GM18858 (cell line): ENCODE measurements at regions not wholly inside any gene's neighbourhood (a gene's known extent, or its start where the extent isn't known, plus 50 kb on each side); places are given as distances from the start of the nearest gene placed in this dataset.
"Not testable (repeated sequence)": the region's sequence is repeated elsewhere in the genome, so short reads cannot be mapped to it uniquely, and the experiment has no call there.

Experiments used
- ATAC-seq: cut with Tn5 transposase; IDR thresholded peaks from one replicate; pipeline ENCODE4 v1.9.1; 2021; ENCODE audit not compliant: unreplicated experiment

GRCh38 chrX:151042842-151043241 is 59.7 kb downstream of the HMGB3 start:
- no peak for ATAC-seq

DNA sequence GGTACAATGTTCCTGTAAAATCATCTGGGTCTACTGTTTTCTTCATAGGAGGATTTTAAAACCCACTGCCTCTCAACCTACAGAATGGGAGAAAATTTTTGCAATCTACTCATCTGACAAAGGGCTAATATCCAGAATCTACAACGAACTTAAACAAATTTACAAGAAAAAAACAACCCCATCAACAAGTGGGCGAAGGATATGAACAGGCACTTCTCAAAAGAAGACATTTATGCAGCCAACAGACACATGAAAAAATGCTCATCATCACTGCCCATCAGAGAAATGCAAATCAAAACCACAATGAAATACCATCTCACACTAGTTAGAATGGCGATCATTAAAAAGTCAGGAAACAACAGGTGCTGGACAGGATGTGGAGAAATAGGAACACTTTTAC is 83.2 kb downstream of the HMGB3 start:
- ATAC-seq = not testable (repeated sequence)

DNA sequence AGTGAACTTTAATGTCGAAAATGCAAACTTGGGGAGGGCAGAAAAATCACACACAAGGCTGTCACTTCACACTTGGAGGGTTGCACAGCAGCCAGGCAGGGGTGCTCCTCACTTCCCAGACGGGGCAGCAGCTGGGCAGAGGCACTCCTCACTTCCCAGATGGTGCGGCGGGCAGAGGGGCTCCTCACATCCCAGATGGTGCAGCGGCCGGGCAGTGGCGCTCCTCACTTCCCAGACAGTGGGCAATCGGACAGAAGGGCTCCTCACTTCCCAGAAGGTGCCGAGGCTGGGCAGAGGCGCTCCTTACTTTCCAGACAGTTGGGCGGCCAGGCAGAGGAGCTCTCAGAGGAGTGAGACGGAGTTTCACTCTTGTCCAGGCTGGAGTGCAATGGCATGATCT is 90.6 kb downstream of the HMGB3 start:
- no peak for ATAC-seq

DNA sequence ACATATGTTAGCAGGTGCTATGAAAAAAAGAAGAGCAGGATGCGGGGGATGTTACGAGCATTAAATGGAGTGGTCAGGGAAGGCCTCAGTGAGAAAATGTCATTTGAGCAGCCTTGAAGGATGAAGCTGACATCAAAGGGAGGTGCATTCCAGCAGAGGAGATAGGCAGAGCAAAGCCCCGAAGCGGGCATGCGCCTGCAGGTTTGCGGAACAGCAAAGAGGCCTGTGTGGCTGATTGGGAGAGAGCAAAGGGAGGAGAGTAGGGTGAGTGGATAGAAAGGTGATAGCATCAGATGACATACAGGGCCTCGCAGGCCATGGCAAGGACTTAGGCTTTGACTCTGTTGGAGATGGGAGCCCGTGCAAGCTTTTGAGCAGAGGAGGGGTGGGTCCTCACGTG is 95.4 kb upstream of the GPR50 start:
- no peak for ATAC-seq

- peak; percentile 79 for ATAC-seq
Measured at GRCh38 chrX:151082077-151082948, 94.1 kb upstream of the GPR50 start.

DNA sequence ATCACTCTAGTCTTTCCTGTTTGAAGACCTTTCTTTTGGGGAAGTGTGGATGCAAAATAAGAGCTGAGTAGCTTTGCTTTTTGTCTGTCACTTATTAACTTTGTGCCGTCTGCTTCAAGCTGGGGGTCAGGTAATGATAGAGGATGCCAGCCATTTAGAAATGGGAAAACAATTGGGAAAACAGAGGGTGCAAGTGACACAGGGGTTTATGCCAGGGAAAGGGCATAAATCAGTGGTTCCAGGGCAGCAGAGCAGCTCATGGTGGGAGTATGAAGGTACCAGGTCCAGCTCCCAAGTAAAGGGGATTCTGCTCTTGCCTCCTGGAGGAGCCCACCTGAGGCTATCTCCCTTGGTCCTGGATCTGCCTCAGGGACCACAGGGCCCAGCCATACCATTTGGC is 91.9 kb upstream of the GPR50 start:
- ATAC-seq = no peak

DNA sequence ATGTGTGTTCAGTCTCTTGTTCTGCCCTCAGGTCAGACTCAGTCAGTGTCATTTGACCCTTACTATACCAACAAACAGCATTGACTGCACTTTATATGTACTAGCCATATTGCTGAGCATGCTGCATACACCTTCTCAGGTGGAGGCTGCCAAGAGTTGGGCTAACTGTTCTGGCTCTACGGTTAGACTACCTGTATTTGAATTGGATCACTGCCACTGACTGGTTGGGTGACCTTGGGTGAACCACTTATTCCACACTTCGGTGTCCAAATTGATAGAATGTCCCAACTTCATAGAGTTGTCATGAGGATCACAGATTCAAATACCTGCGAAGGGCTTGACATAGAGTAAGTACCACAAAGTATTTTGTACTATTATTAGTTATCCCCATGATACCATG is 91.2 kb upstream of the GPR50 start:
- no peak for ATAC-seq

DNA sequence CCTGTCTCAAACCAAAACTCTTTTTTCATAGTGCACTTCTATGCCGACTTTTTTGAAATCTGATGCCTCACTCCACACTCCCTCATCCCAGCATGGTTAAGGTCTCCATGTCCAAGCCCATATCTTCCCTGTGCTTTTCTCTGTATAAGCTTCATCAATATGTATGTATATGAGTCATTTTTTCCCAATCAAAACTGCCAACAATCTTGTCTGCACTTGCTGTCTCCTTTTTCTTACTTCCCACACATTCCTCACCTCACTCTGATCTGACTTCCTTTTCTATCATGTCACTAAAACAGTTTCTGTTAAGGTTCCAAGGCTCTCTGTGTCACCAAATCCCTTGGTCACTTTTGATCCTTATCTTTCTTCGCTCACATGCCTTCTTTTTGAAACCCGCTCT is 88.2 kb upstream of the GPR50 start:
- no peak for ATAC-seq

DNA sequence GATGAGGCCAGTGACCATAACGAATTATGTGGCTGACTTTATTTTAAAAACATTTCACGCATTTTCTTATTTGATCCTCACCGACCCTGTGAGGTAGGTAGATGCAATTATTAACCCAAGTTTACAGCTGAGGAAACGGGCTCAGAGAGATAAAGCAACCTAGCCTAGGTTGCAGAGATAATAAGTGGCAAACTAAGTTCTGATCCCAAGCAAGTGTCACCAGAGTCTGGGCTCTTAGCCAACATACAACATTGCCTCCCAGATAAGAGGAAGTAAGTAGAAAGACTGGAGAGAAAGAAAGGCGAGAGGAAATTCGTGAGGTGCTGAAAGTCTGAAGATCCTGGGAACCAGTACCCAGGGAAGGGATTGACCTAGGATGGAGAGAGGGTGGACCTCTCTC is 77.4 kb upstream of the GPR50 start:
- ATAC-seq = no peak

GRCh38 chrX:151100799-151101198 is 75.6 kb upstream of the GPR50 start:
- ATAC-seq = no peak

- not testable (repeated sequence) for ATAC-seq
Measured at GRCh38 chrX:151113200-151113599, 63.2 kb upstream of the GPR50 start.
